Left lung (tissue), 4 donors: ENCODE measurements at regions not wholly inside any gene's neighbourhood (a gene's known extent, or its start where the extent isn't known, plus 50 kb on each side); places are given as distances from the start of the nearest gene placed in this dataset.

Source experiments
- ATAC-seq: fragments of 200-7000 bp; cut with Tn5 transposase; one replicate; pipeline ENCODE4 v1.9.1; 2020; ENCODE audit warnings: moderate library complexity
- DNase-seq, 4 donors: peaks; one replicate each; pipeline ENCODE4 v3.0.0-alpha.2; 2013 to 2020
- H3K27ac ChIP-seq, 2 donors: fragments of 200-600 bp; sonication (generic) in 1 of 2; one replicate each; pipeline versions ENCODE4 v1.5.0 to v1.8.0; 2020 to 2021
- H3K27me3 ChIP-seq, 2 donors: fragments of 200-600 bp; sonication (generic) in 1 of 2; one replicate each; pipeline versions ENCODE4 v1.5.0 to v1.8.0; 2020 to 2021
- H3K36me3 ChIP-seq, 2 donors: fragments of 200-600 bp; sonication (generic) in 1 of 2; one replicate each; pipeline versions ENCODE4 v1.5.0 to v1.8.0; 2020 to 2021
- H3K4me1 ChIP-seq, 2 donors: fragments of 200-600 bp; one replicate each; pipeline ENCODE4 v1.8.0; 2021
- H3K4me3 ChIP-seq, 2 donors: fragments of 200-600 bp; sonication (generic) in 1 of 2; one replicate each; pipeline versions ENCODE4 v1.5.0 to v1.8.0; 2020 to 2021; ENCODE audit warnings: mild to moderate bottlenecking in 1 of 2
- H3K9me3 ChIP-seq, 2 donors: fragments of 200-600 bp; sonication (generic) in 1 of 2; one replicate each; pipeline versions ENCODE4 v1.5.0 to v1.8.0; 2020 to 2021
- intact Hi-C, 2 donors: fragments of 100-400 bp; cut with DNase I; formaldehyde crosslinking; loops; one replicate each; pipeline versions ENCODE4 v1.11.2 to v1.14.2; 2022
- TF ChIP-seq, protein P1 (sequence below), 2 donors: fragments of 200-600 bp; sonication (generic) in 1 of 2; IDR thresholded peaks; one replicate each; pipeline versions ENCODE4 v1.5.0 to v1.8.0; 2021; ENCODE audit warnings: antibody characterized with exemption in 2 of 2
- donor health status: DM: no; HTN: yes; CAD: no.
- donor health status: DM: no; HTN: no; CAD: no.

DNA sequence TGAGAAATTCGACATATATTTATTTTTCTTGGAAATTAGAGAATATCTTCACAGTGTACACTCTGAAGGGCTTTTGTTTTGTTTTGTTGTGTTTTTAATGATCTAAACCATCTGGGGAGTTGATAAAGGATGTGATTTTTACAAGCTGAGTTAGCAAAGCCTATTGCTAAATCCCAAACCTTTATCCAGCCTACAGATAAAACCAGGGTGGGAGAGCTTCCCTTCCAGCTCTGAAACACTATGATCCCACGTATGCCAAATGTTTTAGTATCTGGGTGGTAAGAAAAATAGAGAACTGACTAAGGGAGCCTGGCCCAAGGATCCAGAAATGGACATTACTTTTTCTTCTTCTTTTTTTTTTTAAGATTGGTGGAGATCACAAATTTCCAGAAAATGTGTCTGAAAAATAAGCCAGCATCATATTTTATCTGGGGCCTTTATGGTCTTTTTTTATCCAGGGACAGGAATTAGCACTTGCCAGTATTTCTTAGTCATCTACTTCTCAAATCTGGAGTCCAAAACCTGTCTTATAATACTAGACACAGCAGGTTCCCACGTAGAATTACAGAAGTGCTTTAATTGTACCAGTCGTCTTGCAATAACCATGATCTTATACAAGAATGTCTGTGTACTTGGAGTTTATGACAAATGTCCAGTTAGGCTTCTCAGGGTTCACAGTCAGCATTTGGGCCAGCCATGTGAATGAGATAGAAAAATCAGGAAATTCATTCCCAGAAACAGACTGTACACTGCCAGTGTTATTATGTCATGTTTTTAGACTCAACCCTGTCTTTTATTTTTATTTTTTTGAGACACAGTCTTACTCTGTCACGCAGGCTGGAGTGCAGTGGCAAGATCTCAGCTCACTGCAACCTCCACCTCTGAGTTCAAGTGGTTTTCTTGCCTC lies 290.8 kb upstream of the MPDZ start:
- ATAC-seq (peak; percentile 56), DNase-seq (peak in 2 of 4 donors; percentile 50 to 69)
- H3K4me3 ChIP-seq: no peak overlapping the region
- no peaks in the 10 kb centered on the region for H3K36me3 ChIP-seq
- no peaks in the 10 kb centered on the region for H3K9me3 ChIP-seq
- TF ChIP-seq, protein P1, sequence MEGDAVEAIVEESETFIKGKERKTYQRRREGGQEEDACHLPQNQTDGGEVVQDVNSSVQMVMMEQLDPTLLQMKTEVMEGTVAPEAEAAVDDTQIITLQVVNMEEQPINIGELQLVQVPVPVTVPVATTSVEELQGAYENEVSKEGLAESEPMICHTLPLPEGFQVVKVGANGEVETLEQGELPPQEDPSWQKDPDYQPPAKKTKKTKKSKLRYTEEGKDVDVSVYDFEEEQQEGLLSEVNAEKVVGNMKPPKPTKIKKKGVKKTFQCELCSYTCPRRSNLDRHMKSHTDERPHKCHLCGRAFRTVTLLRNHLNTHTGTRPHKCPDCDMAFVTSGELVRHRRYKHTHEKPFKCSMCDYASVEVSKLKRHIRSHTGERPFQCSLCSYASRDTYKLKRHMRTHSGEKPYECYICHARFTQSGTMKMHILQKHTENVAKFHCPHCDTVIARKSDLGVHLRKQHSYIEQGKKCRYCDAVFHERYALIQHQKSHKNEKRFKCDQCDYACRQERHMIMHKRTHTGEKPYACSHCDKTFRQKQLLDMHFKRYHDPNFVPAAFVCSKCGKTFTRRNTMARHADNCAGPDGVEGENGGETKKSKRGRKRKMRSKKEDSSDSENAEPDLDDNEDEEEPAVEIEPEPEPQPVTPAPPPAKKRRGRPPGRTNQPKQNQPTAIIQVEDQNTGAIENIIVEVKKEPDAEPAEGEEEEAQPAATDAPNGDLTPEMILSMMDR (IDR thresholded peaks at IDR 0.05): no peak
- H3K4me1 ChIP-seq: peaks cover 5 to 7% of the 10 kb centered on the region in 2 donors
- intact Hi-C loops: no loop called here
- H3K27ac ChIP-seq: no peak overlapping the region
- H3K27me3 ChIP-seq: no peaks in the 10 kb centered on the region

DNA sequence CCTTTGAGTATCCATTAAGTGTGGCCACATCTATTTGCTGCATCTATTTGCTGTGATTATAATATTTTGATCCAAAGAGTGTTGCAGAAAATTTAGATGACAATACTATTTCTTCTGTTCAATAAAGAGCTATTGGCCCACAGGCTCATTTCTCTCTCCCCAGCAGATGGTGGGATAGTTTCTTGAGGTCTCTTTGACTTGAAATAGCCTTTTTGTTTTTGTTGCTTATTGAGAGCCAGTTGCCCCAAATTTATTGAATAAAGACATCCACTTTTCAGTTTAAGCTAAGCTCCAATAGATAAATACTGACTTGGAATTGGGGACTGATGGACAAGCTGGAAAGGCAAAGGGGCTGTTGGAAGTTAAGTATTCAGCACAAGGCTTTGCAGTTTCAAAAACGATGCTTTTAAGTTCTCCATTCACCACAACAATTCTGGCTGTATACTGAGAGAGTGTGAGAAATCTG lies 290.1 kb upstream of the MPDZ start:
- ATAC-seq: no peak
- TF ChIP-seq, protein P1 (IDR thresholded peaks at IDR 0.05): no peak

GRCh38 chr9:13568841-13569601 lies 289.5 kb upstream of the MPDZ start:
- ATAC-seq (peak; percentile 47), DNase-seq (peak in 2 of 4 donors; percentile 16 to 27)
- H3K27me3 ChIP-seq: no peaks in the 10 kb centered on the region
- peaks cover 5 to 7% of the 10 kb centered on the region in 2 donors for H3K4me1 ChIP-seq
- TF ChIP-seq, protein P1 (IDR thresholded peaks at IDR 0.05): no peak
- no peaks in the 10 kb centered on the region for H3K36me3 ChIP-seq
- H3K27ac ChIP-seq: peak overlapping the region in 1 of 2 donors; percentile 67
- no peaks in the 10 kb centered on the region for H3K9me3 ChIP-seq
- H3K4me3 ChIP-seq: peak overlapping the region in 1 of 2 donors; percentile 8
- intact Hi-C loops: no loop called here

More for the DNA sequence above, 290.1 kb upstream of the MPDZ start:
- no peaks in the 10 kb centered on the region for H3K27me3 ChIP-seq
- H3K27ac ChIP-seq: no peak overlapping the region
- H3K4me3 ChIP-seq: no peak overlapping the region
- H3K36me3 ChIP-seq: no peaks in the 10 kb centered on the region
- H3K9me3 ChIP-seq: no peaks in the 10 kb centered on the region
- H3K4me1 ChIP-seq: peaks cover 5 to 7% of the 10 kb centered on the region in 2 donors
- intact Hi-C loops: no loop called here
- DNase-seq: no peak

- TF ChIP-seq, protein P1 (IDR thresholded peaks at IDR 0.05): no peak
- Histone ChIP-seq H3K9me3 (no peaks in the 10 kb centered on the region), H3K36me3 (no peaks in the 10 kb centered on the region), H3K4me3 (peak overlapping the region in 1 of 2 donors; percentile 8), H3K27me3 (no peaks in the 10 kb centered on the region), H3K4me1 (peaks cover 5 to 7% of the 10 kb centered on the region in 2 donors), H3K27ac (peak overlapping the region; percentile 49 to 67)
- ATAC-seq: peak; percentile 32
- peak in 1 of 4 donors; percentile 16 for DNase-seq
- intact Hi-C loops: no loop called here
Observed at GRCh38 chr9:13568405-13568804, 288.9 kb upstream of the MPDZ start.

DNA sequence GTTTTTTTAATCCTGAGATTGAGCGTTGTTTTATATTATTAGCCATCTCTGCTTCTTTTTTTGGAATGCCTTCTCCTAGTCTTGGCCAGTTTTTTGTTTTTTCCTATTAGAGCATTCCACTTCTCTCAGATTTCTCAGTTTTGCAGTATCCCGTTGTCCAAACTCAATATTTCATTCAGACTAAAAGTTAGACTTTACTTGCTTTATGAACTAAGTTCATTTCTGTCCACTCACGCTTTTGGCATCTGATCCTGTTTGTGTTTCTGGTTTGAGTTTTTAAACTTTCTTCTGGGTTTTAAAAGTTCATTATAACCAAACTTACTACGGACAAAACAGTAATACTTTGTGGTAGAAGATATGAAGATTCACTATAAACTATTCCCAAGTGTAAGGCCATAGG lies 288.3 kb upstream of the MPDZ start:
- Histone ChIP-seq H3K36me3 (no peaks in the 10 kb centered on the region), H3K27ac (peak overlapping the region; percentile 49 to 67), H3K9me3 (no peaks in the 10 kb centered on the region), H3K27me3 (no peaks in the 10 kb centered on the region), H3K4me1 (peaks cover 5 to 7% of the 10 kb centered on the region in 2 donors), H3K4me3 (no peak overlapping the region)
- DNase-seq (no peak), ATAC-seq (no peak)
- TF ChIP-seq, protein P1 (IDR thresholded peaks at IDR 0.05): no peak
- intact Hi-C loops: no loop called here
